DOHH2 (cell line): ENCODE measurements at regions not wholly inside any gene's neighbourhood (a gene's known extent, or its start where the extent isn't known, plus 50 kb on each side); places are given as distances from the start of the nearest gene placed in this dataset.

Source experiments
- H3F3A ChIP-seq: fragments of 200-600 bp; sonication (generic), shearing (Covaris generic); 2 replicates; pipeline ENCODE4 v1.6.0; 2016; ENCODE audit warnings: antibody characterized with exemption, mild to moderate bottlenecking; ENCODE audit not compliant: control insufficient read depth, insufficient read depth
- H3K27ac ChIP-seq: fragments of 200-600 bp; sonication (generic); 2 replicates; pipeline ENCODE4 v1.5.1; 2014; ENCODE audit warnings: low read depth, mild to moderate bottlenecking, low read length, moderate library complexity
- H3K27me3 ChIP-seq: fragments of 200-600 bp; sonication (generic); 2 replicates; pipeline ENCODE4 v1.6.1; 2014; ENCODE audit warnings: mild to moderate bottlenecking, low read length, mixed read lengths; ENCODE audit not compliant: control insufficient read depth
- H3K36me3 ChIP-seq: fragments of 200-600 bp; sonication (generic); 2 replicates; pipeline ENCODE4 v1.6.1; 2014; ENCODE audit warnings: mild to moderate bottlenecking, low read length, moderate library complexity, mixed read lengths; ENCODE audit not compliant: control insufficient read depth
- H3K4me1 ChIP-seq: fragments of 200-600 bp; sonication (generic); 2 replicates; pipeline ENCODE4 v1.6.1; 2014; ENCODE audit warnings: mild to moderate bottlenecking, low read length, mixed read lengths; ENCODE audit not compliant: control insufficient read depth
- H3K4me2 ChIP-seq: fragments of 200-600 bp; sonication (generic); 2 replicates; pipeline ENCODE4 v1.6.0; 2014; ENCODE audit warnings: mild to moderate bottlenecking, low read length, moderate library complexity
- H3K4me3 ChIP-seq: fragments of 200-600 bp; sonication (generic); 2 replicates; pipeline ENCODE4 v1.5.1; 2014; ENCODE audit warnings: mild to moderate bottlenecking, low read length, mixed read lengths
- H3K79me2 ChIP-seq: fragments of 200-600 bp; sonication (generic); 2 replicates; pipeline ENCODE4 v1.6.1; 2014; ENCODE audit warnings: mild to moderate bottlenecking, low read length, mixed read lengths; ENCODE audit not compliant: control insufficient read depth
- H3K9me2 ChIP-seq: fragments of 200-600 bp; sonication (generic); replicated peaks from 2 replicates; pipeline ENCODE4 v1.6.1; 2014; ENCODE audit warnings: mild to moderate bottlenecking, low read length, mixed read lengths; ENCODE audit not compliant: control insufficient read depth
- H3K9me3 ChIP-seq: fragments of 200-600 bp; sonication (generic); 2 replicates; pipeline ENCODE4 v1.6.1; 2014; ENCODE audit warnings: antibody characterized with exemption, low read length, mixed read lengths; ENCODE audit not compliant: control insufficient read depth, insufficient read depth
- H4K20me1 ChIP-seq: fragments of 200-600 bp; sonication (generic); 2 replicates; pipeline ENCODE4 v1.6.0; 2014; ENCODE audit warnings: low read depth, mild to moderate bottlenecking, antibody characterized with exemption, low read length, moderate library complexity; ENCODE audit not compliant: control insufficient read depth, insufficient read depth
- EZH2phosphoT487 ChIP-seq: fragments of 200-600 bp; sonication (generic); IDR thresholded peaks from 2 replicates; pipeline ENCODE4 v1.6.1; 2017; ENCODE audit warnings: borderline replicate concordance, mild to moderate bottlenecking, antibody characterized with exemption, low read length, moderate library complexity, mixed read lengths
- TF ChIP-seq, protein P1 (sequence below): fragments of 200-600 bp; sonication (generic); IDR thresholded peaks from one replicate; pipeline ENCODE4 v1.5.1; 2014; ENCODE audit warnings: antibody characterized with exemption, mild to moderate bottlenecking, low read depth, low read length; ENCODE audit not compliant: poor library complexity, severe bottlenecking

DNA sequence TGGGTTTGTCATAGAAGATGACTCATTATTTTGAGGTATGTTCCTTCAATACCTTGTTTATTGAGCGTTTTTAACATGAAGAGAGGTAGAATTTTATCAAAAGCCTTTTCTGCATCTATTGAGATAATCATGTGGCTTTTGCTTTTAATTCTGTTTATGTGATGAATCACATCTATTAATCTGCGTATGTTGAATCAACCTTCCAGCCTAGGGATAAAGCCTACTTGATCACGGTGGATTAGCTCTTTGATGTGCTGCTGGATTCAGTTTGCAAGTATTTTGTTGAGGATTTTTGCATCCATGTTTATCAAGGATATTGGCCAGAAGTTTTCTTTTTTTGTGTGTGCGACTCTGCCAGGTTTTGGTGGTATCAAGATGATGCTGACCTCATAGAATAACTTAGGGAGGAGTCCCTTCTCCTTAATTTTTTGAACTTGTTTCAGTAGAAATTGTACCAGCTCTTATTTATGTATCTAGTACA is 602.6 kb downstream of the SNAPC1 start:
- Histone ChIP-seq H3K4me2 (no peak overlapping the region), H3K4me3 (no peak overlapping the region), H3K4me1 (no peaks in the 10 kb centered on the region), H3K9me3 (no peaks in the 10 kb centered on the region), H3K27ac (no peak overlapping the region), H4K20me1 (no peaks in the 10 kb centered on the region), H3F3A (no peaks in the 10 kb centered on the region), H3K27me3 (no peaks in the 10 kb centered on the region), H3K36me3 (no peaks in the 10 kb centered on the region), H3K9me2 (no peaks in the 10 kb centered on the region), H3K79me2 (no peaks in the 10 kb centered on the region)
- TF ChIP-seq, protein P1, sequence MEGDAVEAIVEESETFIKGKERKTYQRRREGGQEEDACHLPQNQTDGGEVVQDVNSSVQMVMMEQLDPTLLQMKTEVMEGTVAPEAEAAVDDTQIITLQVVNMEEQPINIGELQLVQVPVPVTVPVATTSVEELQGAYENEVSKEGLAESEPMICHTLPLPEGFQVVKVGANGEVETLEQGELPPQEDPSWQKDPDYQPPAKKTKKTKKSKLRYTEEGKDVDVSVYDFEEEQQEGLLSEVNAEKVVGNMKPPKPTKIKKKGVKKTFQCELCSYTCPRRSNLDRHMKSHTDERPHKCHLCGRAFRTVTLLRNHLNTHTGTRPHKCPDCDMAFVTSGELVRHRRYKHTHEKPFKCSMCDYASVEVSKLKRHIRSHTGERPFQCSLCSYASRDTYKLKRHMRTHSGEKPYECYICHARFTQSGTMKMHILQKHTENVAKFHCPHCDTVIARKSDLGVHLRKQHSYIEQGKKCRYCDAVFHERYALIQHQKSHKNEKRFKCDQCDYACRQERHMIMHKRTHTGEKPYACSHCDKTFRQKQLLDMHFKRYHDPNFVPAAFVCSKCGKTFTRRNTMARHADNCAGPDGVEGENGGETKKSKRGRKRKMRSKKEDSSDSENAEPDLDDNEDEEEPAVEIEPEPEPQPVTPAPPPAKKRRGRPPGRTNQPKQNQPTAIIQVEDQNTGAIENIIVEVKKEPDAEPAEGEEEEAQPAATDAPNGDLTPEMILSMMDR, result no peak
- no peak for TF ChIP-seq EZH2phosphoT487

DNA sequence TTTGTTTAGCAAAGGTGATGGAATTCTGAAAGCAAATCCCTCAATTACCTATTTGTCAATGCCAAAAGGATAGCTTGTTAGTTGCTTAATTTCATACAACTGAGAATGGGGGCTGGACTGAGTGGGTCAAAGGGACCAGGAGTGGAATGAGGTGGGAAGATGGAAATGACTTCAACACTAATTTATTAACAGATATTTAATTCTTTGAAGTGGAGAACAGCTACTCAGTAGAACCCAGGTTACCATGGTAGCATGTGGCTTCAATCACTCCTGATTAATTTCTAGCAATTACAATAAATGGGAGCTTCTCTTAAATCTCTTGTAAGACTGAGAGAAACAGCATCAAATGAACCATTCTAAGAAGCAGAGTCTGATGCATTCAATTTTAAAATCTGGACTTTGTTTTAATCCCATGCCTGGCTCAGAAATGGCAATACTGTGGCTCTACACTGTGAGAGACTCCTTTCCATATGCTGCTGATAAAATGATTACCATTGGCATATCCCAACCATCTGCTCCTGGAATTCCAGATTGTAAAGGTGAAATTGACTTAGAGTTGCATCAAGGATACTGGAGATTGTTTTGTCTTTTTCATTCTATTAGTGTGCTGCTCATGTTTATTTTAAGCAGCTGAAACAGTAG is 607.8 kb downstream of the SNAPC1 start:
- H3K4me2 ChIP-seq, result no peak overlapping the region
- H3K9me2 ChIP-seq, result no peaks in the 10 kb centered on the region
- TF ChIP-seq EZH2phosphoT487, result no peak
- TF ChIP-seq, protein P1, result no peak
- no peaks in the 10 kb centered on the region for H3F3A ChIP-seq
- H3K27ac ChIP-seq, result no peak overlapping the region
- no peaks in the 10 kb centered on the region for H3K27me3 ChIP-seq
- H4K20me1 ChIP-seq, result no peaks in the 10 kb centered on the region
- H3K9me3 ChIP-seq, result no peaks in the 10 kb centered on the region
- H3K4me1 ChIP-seq, result no peaks in the 10 kb centered on the region
- H3K4me3 ChIP-seq, result no peak overlapping the region
- H3K79me2 ChIP-seq, result no peaks in the 10 kb centered on the region
- H3K36me3 ChIP-seq, result no peaks in the 10 kb centered on the region

DNA sequence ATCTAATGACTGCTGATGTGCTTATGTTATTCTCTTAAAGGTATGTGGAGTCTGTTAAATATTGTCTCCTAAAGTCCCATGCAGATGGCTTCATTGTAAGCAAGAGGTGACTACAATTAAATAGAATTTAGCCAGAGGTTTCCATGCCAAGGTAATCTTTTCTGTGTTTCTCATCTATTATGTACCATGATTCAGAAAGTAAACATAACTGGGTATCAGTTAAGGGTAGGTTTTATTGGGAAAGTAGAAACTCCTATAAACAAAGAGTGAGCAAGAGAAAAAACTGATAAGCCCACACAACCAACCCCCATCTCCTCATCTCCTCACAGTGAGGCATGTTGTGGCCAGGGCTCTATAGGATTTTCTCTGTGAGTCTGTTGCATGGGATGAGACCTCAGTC is 611.7 kb downstream of the SNAPC1 start:
- no peaks in the 10 kb centered on the region for H3K4me1 ChIP-seq
- H3K9me3 ChIP-seq, result no peaks in the 10 kb centered on the region
- H4K20me1 ChIP-seq, result no peaks in the 10 kb centered on the region
- no peak overlapping the region for H3K4me3 ChIP-seq
- H3K36me3 ChIP-seq, result no peaks in the 10 kb centered on the region
- no peaks in the 10 kb centered on the region for H3K27me3 ChIP-seq
- TF ChIP-seq EZH2phosphoT487, result no peak
- TF ChIP-seq, protein P1, result no peak
- H3F3A ChIP-seq, result no peaks in the 10 kb centered on the region
- no peaks in the 10 kb centered on the region for H3K79me2 ChIP-seq
- no peaks in the 10 kb centered on the region for H3K9me2 ChIP-seq
- no peak overlapping the region for H3K27ac ChIP-seq
- H3K4me2 ChIP-seq, result no peak overlapping the region
